22Rv1 (cell line): ENCODE measurements at regions not wholly inside any gene's neighbourhood (a gene's known extent, or its start where the extent isn't known, plus 50 kb on each side); places are given as distances from the start of the nearest gene placed in this dataset.
"Not testable (repeated sequence)": the region's sequence is repeated elsewhere in the genome, so short reads cannot be mapped to it uniquely, and the experiment has no call there.

Experiments
- H3K27ac ChIP-seq: fragments of 450-650 bp; 2 replicates; pipeline ENCODE4 v1.5.1; 2017
- ZFX ChIP-seq: fragments of 450-650 bp; IDR thresholded peaks from 2 replicates; pipeline ENCODE4 v1.6.1; 2017; ENCODE audit warnings: antibody characterized with exemption, borderline replicate concordance
- TF ChIP-seq, protein P1 (sequence below): fragments of 450-650 bp; IDR thresholded peaks from 2 replicates; pipeline ENCODE4 v1.5.1; 2017; ENCODE audit warnings: mild to moderate bottlenecking

- TF ChIP-seq ZFX: no peak
- TF ChIP-seq, protein P1, sequence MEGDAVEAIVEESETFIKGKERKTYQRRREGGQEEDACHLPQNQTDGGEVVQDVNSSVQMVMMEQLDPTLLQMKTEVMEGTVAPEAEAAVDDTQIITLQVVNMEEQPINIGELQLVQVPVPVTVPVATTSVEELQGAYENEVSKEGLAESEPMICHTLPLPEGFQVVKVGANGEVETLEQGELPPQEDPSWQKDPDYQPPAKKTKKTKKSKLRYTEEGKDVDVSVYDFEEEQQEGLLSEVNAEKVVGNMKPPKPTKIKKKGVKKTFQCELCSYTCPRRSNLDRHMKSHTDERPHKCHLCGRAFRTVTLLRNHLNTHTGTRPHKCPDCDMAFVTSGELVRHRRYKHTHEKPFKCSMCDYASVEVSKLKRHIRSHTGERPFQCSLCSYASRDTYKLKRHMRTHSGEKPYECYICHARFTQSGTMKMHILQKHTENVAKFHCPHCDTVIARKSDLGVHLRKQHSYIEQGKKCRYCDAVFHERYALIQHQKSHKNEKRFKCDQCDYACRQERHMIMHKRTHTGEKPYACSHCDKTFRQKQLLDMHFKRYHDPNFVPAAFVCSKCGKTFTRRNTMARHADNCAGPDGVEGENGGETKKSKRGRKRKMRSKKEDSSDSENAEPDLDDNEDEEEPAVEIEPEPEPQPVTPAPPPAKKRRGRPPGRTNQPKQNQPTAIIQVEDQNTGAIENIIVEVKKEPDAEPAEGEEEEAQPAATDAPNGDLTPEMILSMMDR: no peak
- no peak overlapping the region for H3K27ac ChIP-seq
Observed at GRCh38 chrX:75873993-75874392, 88.9 kb upstream of the MAGEE2 start.

DNA sequence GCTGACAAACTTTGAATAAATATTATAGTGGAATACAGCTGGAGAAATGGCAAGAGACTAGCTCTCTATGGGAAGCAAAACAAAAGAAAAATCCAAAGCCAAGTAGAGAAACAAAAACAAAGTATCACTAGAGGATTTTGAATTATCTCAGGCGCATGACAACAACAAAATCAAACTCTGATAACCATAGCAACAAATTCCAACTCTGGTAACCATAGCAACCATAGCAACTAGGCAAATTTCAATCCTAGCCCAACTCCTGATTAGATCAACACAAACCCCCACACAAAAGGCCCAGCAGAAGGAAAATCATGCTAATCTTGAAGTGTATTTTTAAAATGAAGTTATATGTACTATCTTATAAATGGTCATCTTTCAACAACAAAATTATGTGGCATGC is 98.4 kb upstream of the MAGEE2 start:
- no peak overlapping the region for H3K27ac ChIP-seq
- TF ChIP-seq, protein P1: no peak
- TF ChIP-seq ZFX: no peak

DNA sequence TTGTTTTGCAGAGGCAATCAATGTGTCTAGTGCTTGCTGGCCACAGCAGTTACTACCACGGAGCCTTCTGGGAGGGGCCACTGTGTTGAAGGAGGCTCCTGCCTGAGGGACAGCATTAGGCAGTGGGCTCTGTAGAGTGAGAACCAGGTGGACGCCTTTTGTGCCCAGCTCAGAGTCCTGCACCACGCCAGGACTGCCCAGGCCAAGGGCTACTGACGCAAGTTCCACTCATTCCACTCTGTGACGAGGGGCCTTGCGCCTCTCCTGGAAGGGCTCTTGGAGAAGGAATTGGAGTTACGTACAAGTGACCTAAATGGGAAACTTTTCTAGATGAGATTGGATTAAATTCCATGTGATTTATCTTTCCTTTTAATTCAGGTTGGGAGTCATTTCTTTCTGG is 102.8 kb upstream of the MAGEE2 start:
- TF ChIP-seq, protein P1: no peak
- TF ChIP-seq ZFX: no peak
- H3K27ac ChIP-seq: no peak overlapping the region

DNA sequence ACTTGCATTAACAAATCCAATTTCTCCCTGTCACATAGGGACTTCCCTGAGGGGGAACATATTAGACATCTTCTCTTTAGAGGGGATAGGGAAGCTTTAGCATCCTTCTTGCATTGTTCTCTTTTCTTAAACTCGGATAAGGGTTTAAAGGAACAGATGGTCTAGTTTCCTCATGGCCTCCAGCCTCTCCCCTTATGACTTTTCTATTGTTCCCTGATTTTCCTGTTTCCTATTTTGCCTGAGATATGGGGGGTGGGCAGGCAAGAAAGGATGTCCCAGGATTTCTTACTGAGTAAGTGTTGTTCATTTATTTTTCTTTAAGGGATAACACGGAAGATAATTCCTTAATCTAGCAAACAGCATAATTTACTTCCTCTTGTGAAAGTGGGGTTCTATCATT is 107.7 kb upstream of the MAGEE2 start:
- H3K27ac ChIP-seq: no peak overlapping the region

DNA sequence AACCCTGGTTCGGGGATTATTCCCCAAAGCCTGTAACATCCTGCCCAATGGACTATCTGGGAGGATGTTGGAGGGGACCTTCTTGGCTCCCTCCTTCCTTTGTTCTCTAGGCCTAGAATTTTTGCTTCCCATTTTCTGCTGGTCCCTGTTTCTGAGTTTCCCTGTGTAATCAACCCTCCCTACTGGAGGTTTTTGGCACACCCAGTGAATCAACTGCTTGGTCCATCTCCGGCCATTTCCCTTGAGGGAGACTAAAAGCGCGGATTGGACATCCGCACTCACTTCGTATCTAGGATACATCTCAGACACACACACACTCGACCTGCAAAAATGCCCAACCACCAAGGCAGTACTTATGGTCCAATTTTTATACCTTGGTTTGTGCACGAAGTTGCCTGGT is 108.2 kb upstream of the MAGEE2 start:
- TF ChIP-seq, protein P1: no peak
- no peak for TF ChIP-seq ZFX
- H3K27ac ChIP-seq: no peak overlapping the region

More for the DNA sequence above, 107.7 kb upstream of the MAGEE2 start:
- no peak for TF ChIP-seq ZFX
- TF ChIP-seq, protein P1: no peak

- TF ChIP-seq, protein P1: no peak
- no peak for TF ChIP-seq ZFX
- H3K27ac ChIP-seq: no peak overlapping the region
Observed at GRCh38 chrX:75911716-75912115, 126.7 kb upstream of the MAGEE2 start.

DNA sequence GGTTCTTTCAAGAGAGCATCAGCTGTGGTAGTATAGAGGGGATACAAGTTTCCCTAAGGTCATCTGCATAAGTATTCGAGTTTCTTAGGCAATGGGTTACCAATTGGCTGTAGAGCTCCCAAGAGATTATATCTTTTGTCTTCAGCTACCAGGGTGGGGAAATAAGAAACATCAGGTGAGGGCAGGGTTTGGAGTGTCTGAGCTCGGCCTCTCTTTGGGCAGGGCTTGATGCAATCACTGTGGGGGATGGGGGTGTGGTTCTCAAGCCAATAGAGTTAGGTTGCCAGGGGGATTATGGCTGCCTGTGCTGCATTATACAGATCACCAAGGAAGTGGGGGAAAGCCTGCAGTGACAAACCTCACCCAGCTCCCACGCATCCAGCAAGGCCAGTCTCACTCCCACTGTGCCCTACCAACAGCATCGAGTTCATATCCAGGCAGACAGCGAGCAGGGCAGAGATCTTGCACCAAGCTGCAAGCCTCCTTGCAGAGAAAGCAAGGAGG is 172.1 kb upstream of the MAGEE2 start:
- TF ChIP-seq, protein P1: no peak
- TF ChIP-seq ZFX: no peak
- no peak overlapping the region for H3K27ac ChIP-seq

- H3K27ac ChIP-seq: not testable (repeated sequence)
Observed at GRCh38 chrX:75961321-75961720, 176.3 kb upstream of the MAGEE2 start.
